ENCODE measurements at regions not wholly inside any gene's neighbourhood (a gene's known extent, or its start where the extent isn't known, plus 50 kb on each side); places are given as distances from the start of the nearest gene placed in this dataset.

DNA sequence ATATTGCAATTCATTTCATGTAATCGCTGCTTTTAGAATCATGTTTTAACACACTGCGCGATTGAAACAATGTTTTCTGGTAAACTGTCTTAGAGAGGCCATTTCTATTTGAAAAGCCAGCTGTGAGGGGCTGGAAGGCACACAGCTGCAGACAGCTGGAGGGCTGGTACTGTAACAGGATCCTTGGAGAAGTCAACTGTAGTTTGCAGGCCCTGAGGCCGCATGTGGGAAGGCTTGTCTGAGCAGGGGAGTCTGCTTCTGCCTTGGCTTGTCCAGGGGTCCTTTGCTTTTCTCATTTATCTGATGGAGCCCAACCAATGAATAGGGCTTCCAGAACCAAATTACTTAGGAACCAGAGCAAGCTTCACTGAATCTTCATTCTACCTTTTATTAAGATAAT lies 313.5 kb downstream of the BLID start:
- Histone ChIP-seq H4K8ac (replicated peaks; ENCODE audit: insufficient read length, low read depth, low read length) (no peak overlapping the region), H3T11ph (ENCODE audit: low read length) (no peak overlapping the region), H4K5ac (ENCODE audit: insufficient read length, low read depth, low read length) (no peak overlapping the region), H3K4me2 (ENCODE audit: insufficient read depth, insufficient read length, low read length) (peak overlapping the region; percentile 41), H3K23me2 (ENCODE audit: insufficient read length, low read depth, low read length, poor library complexity, severe bottlenecking) (peaks cover 6% of the 10 kb centered on the region), H4K91ac (ENCODE audit: insufficient read length, low read depth, low read length) (no peak overlapping the region), H2BK20ac (ENCODE audit: low read depth, low read length, poor library complexity, severe bottlenecking) (no peak overlapping the region), H3K18ac (ENCODE audit: insufficient read length, low read depth, low read length) (no peak overlapping the region), H2AFZ (ENCODE audit: low read length) (no peak overlapping the region), H3K14ac (ENCODE audit: insufficient read depth, low read length) (no peak overlapping the region), H3K27ac (ENCODE audit: insufficient read length, low read depth, low read length) (peak overlapping the region; percentile 94), H2BK5ac (ENCODE audit: insufficient read length, low read length) (no peak overlapping the region), H3K9me3 (ENCODE audit: control insufficient read depth, low read depth, low read length) (peaks cover 5% of the 10 kb centered on the region), H2BK120ac (ENCODE audit: low read depth, low read length, poor library complexity, severe bottlenecking) (no peak overlapping the region), H4K20me1 (ENCODE audit: control insufficient read depth, insufficient read depth, insufficient read length) (no peaks in the 10 kb centered on the region), H3K79me2 (ENCODE audit: insufficient read depth, low read length) (no peaks in the 10 kb centered on the region), H3K9ac (ENCODE audit: extremely low read depth, insufficient read length, low read length) (no peak overlapping the region), H2BK15ac (ENCODE audit: low read depth, low read length) (no peak overlapping the region), H3K4ac (ENCODE audit: low read depth, low read length) (no peak overlapping the region), H3K79me1 (ENCODE audit: insufficient read depth, low read depth, low read length, poor library complexity, severe bottlenecking) (no peaks in the 10 kb centered on the region), H2AK5ac (ENCODE audit: insufficient read length, low read length) (no peak overlapping the region), H3K23ac (ENCODE audit: insufficient read length, low read depth, low read length) (no peak overlapping the region), H3K27me3 (ENCODE audit: insufficient read depth, low read length) (no peaks in the 10 kb centered on the region), H3K4me1 (ENCODE audit: insufficient read depth, low read length) (peaks cover 12% of the 10 kb centered on the region), H2BK12ac (ENCODE audit: insufficient read length, low read depth, low read length) (no peak overlapping the region), H3K56ac (ENCODE audit: insufficient read length, low read depth, low read length) (no peak overlapping the region)
- Mint-ChIP-seq H3K4me3 (peak overlapping the region; percentile 48 to 71; a peak in 4 of 5 replicates), H3K36me3 (ENCODE audit: insufficient read depth in 1 of 3, low read depth in 3 of 3) (peaks cover 8 to 25% (median 14%) of the 10 kb centered on the region in 3 experiments), H3K9me3 (peaks cover 13 to 14% of the 10 kb centered on the region in 2 experiments), H3K27ac (peak overlapping the region; percentile 92 to 100 (median 99)), H3K27me3 (ENCODE audit: low read depth) (no peaks in the 10 kb centered on the region), H3K4me1 (peaks cover 41 to 47% of the 10 kb centered on the region in 2 experiments)
- no CpG with 5 or more reads among the region's 4 CpGs for WGBS (ENCODE audit: extremely low coverage, insufficient read length, low lambda C conversion rate)
- DNase-seq, result peak; percentile 71
- TF ChIP-seq, protein P1, sequence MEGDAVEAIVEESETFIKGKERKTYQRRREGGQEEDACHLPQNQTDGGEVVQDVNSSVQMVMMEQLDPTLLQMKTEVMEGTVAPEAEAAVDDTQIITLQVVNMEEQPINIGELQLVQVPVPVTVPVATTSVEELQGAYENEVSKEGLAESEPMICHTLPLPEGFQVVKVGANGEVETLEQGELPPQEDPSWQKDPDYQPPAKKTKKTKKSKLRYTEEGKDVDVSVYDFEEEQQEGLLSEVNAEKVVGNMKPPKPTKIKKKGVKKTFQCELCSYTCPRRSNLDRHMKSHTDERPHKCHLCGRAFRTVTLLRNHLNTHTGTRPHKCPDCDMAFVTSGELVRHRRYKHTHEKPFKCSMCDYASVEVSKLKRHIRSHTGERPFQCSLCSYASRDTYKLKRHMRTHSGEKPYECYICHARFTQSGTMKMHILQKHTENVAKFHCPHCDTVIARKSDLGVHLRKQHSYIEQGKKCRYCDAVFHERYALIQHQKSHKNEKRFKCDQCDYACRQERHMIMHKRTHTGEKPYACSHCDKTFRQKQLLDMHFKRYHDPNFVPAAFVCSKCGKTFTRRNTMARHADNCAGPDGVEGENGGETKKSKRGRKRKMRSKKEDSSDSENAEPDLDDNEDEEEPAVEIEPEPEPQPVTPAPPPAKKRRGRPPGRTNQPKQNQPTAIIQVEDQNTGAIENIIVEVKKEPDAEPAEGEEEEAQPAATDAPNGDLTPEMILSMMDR (conservative IDR thresholded peaks at IDR 0.05), result no peak
